ENCODE measurements at regions not wholly inside any gene's neighbourhood (a gene's known extent, or its start where the extent isn't known, plus 50 kb on each side); places are given as distances from the start of the nearest gene placed in this dataset.

DNA sequence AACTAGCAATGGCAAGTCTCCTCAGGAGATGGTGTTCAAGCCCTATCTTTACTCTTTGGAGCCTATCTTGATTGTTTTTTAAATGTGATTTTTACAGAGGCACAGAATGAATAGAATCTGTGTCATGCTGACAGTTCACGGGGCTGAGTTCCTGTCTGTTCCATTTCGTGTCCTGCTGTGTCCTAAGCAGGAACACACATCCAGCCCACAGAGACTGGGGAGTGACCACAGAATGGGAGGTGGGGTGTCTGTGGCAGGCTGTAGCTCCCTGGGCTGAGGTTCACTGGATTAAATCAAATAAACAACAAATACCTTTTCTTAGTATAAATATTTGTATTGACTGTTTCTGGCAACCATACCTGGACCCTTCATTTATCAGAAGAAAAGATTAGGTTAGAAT, 73.4 kb upstream of the CARD11 start:
- TF ChIP-seq EP300 (IDR thresholded peaks at IDR 0.05; ENCODE audit: borderline replicate concordance in 1 of 2, low read depth in 1 of 2, low read length in 1 of 2), result no peak
- TF ChIP-seq, protein P1, sequence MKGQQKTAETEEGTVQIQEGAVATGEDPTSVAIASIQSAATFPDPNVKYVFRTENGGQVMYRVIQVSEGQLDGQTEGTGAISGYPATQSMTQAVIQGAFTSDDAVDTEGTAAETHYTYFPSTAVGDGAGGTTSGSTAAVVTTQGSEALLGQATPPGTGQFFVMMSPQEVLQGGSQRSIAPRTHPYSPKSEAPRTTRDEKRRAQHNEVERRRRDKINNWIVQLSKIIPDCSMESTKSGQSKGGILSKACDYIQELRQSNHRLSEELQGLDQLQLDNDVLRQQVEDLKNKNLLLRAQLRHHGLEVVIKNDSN (IDR thresholded peaks at IDR 0.05; ENCODE audit: borderline replicate concordance, low read depth), result no peak
- TF ChIP-seq, protein P2, sequence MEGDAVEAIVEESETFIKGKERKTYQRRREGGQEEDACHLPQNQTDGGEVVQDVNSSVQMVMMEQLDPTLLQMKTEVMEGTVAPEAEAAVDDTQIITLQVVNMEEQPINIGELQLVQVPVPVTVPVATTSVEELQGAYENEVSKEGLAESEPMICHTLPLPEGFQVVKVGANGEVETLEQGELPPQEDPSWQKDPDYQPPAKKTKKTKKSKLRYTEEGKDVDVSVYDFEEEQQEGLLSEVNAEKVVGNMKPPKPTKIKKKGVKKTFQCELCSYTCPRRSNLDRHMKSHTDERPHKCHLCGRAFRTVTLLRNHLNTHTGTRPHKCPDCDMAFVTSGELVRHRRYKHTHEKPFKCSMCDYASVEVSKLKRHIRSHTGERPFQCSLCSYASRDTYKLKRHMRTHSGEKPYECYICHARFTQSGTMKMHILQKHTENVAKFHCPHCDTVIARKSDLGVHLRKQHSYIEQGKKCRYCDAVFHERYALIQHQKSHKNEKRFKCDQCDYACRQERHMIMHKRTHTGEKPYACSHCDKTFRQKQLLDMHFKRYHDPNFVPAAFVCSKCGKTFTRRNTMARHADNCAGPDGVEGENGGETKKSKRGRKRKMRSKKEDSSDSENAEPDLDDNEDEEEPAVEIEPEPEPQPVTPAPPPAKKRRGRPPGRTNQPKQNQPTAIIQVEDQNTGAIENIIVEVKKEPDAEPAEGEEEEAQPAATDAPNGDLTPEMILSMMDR (IDR thresholded peaks at IDR 0.05), result no peak
